H1 (cell line): ENCODE measurements at regions not wholly inside any gene's neighbourhood (a gene's known extent, or its start where the extent isn't known, plus 50 kb on each side); places are given as distances from the start of the nearest gene placed in this dataset.

Experiments used
- CTCF ChIA-PET: fragments of 300-600 bp; sonication (Branson Sonifier 250); formaldehyde crosslinking; loops from one replicate; lab custom pipeline; 2021; ENCODE audit not compliant: partially characterized antibody; lab: Charles Lee
- POLR2A ChIA-PET: fragments of 300-600 bp; sonication (Branson Sonifier 250); formaldehyde crosslinking; loops from one replicate; lab custom pipeline; 2021; ENCODE audit warnings: inconsistent platforms; ENCODE audit not compliant: partially characterized antibody; lab: Charles Lee
- DNase-seq, 2 experiments: peaks; one replicate each; pipeline versions ENCODE4 v3.0.0 to v3.0.0-alpha.2; 2010 to 2022; ENCODE audit warnings: low spot score in 2 of 2, low read depth in 1 of 2, mixed read lengths in 1 of 2
- FAIRE-seq: peaks from 2 replicates; lab custom pipeline; 2011; peaks lifted over from hg19 to GRCh38; lab: Jason Lieb, UNC
- H2AFZ ChIP-seq: 2 replicates; pipeline ENCODE4 v1.8.1; 2012; ENCODE audit warnings: low read length, inconsistent platforms
- H2AK5ac ChIP-seq: 2 replicates; pipeline ENCODE4 v1.6.1; 2013; ENCODE audit warnings: low read depth, low read length
- H2BK120ac ChIP-seq: replicated peaks from 2 replicates; pipeline ENCODE3; 2013; ENCODE audit warnings: low read depth, low read length, inconsistent platforms
- H2BK12ac ChIP-seq: 2 replicates; pipeline ENCODE4 v1.6.1; 2013; ENCODE audit warnings: low read depth, low read length
- H2BK15ac ChIP-seq: 2 replicates; pipeline ENCODE4 v1.6.1; 2013; ENCODE audit warnings: low read length
- H2BK20ac ChIP-seq: 2 replicates; pipeline ENCODE4 v1.6.1; 2013; ENCODE audit warnings: low read length
- H2BK5ac ChIP-seq: 2 replicates; pipeline ENCODE4 v1.6.1; 2013; ENCODE audit warnings: low read depth, low read length
- H3K14ac ChIP-seq: 2 replicates; pipeline ENCODE4 v1.6.1; 2013; ENCODE audit warnings: inconsistent platforms; ENCODE audit not compliant: insufficient read length
- H3K18ac ChIP-seq: 2 replicates; pipeline ENCODE4 v1.6.1; 2013; ENCODE audit warnings: low read length; ENCODE audit errors: extremely low read depth
- H3K23ac ChIP-seq: 2 replicates; pipeline ENCODE4 v1.6.1; 2013; ENCODE audit warnings: inconsistent platforms; ENCODE audit not compliant: insufficient read length
- H3K23me2 ChIP-seq: 2 replicates; pipeline ENCODE4 v1.6.1; 2013; ENCODE audit warnings: low read depth, low read length
- H3K27ac ChIP-seq: 2 replicates; pipeline ENCODE4 v1.6.1; 2011; ENCODE audit warnings: low read depth, low read length, inconsistent platforms
- H3K27me3 ChIP-seq, 4 experiments: replicated peaks in 1 of 4; 1 replicate in 1 of 4; 2 replicates in 3 of 4; pipeline versions ENCODE4 v1.6.1 to v1.8.1; 2011 to 2013; ENCODE audit warnings: low read length in 3 of 4, mild to moderate bottlenecking in 3 of 4, inconsistent platforms in 2 of 4, mixed read lengths in 2 of 4, moderate library complexity in 1 of 4; ENCODE audit not compliant: control insufficient read depth in 3 of 4, insufficient read depth in 3 of 4; ENCODE audit errors: extremely low read depth in 1 of 4
- H3K36me3 ChIP-seq, 4 experiments: 2 replicates each; pipeline versions ENCODE4 v1.6.1 to v1.8.1; 2011 to 2013; ENCODE audit warnings: mild to moderate bottlenecking in 4 of 4, low read length in 3 of 4, moderate library complexity in 2 of 4, control low read depth in 1 of 4, inconsistent platforms in 1 of 4; ENCODE audit not compliant: insufficient read depth in 4 of 4, control insufficient read depth in 2 of 4
- H3K4ac ChIP-seq: replicated peaks from 2 replicates; pipeline ENCODE3; 2013; ENCODE audit warnings: low read length, low read depth, mixed read lengths, inconsistent platforms; ENCODE audit not compliant: insufficient read length
- H3K4me1 ChIP-seq, 4 experiments: replicated peaks in 1 of 4; 1 replicate in 1 of 4; 2 replicates in 3 of 4; pipeline versions ENCODE4 v1.6.1 to v1.8.1; 2011 to 2013; ENCODE audit warnings: low read length in 3 of 4, inconsistent platforms in 2 of 4, mixed read lengths in 1 of 4; ENCODE audit not compliant: insufficient read depth in 4 of 4, control insufficient read depth in 3 of 4
- H3K4me2 ChIP-seq, 2 experiments: 2 replicates each; pipeline versions ENCODE4 v1.6.1 to v1.8.1; 2011 to 2013; ENCODE audit warnings: low read depth in 2 of 2, low read length in 2 of 2, control low read depth in 1 of 2, inconsistent platforms in 1 of 2, mild to moderate bottlenecking in 1 of 2; ENCODE audit not compliant: insufficient read depth in 1 of 2
- H3K4me3 ChIP-seq, 4 experiments: fragments of 200-600, 300-600 bp in 1 of 4; sonication (generic), shearing (Covaris generic), sonication (Bioruptor Twin) in 1 of 4; 2 replicates each; pipeline versions ENCODE4 v1.5.1 to v1.8.1; 2011 to 2016; ENCODE audit warnings: low read length in 4 of 4, low read depth in 3 of 4, control low read depth in 2 of 4, inconsistent platforms in 2 of 4, mild to moderate bottlenecking in 2 of 4, mixed read lengths in 1 of 4, moderate library complexity in 1 of 4; ENCODE audit not compliant: insufficient read depth in 2 of 4; ENCODE audit errors: extremely low read depth in 1 of 4
- H3K56ac ChIP-seq: replicated peaks from 2 replicates; pipeline ENCODE3; 2013; ENCODE audit warnings: low read depth, mild to moderate bottlenecking, mixed read lengths, low read length, inconsistent platforms; ENCODE audit not compliant: insufficient read length
- H3K79me1 ChIP-seq: 2 replicates; pipeline ENCODE4 v1.6.1; 2013; ENCODE audit warnings: low read depth, low read length, control low read depth
- H3K79me2 ChIP-seq, 2 experiments: 2 replicates each; pipeline versions ENCODE4 v1.6.1 to v1.8.1; 2012 to 2013; ENCODE audit warnings: low read length in 2 of 2, mild to moderate bottlenecking in 2 of 2, inconsistent platforms in 1 of 2; ENCODE audit not compliant: insufficient read depth in 2 of 2, control insufficient read depth in 1 of 2
- H3K9ac ChIP-seq, 4 experiments: replicated peaks in 1 of 4; 1 replicate in 1 of 4; 2 replicates in 3 of 4; pipeline versions ENCODE4 v1.6.1 to v1.8.1; 2011 to 2013; ENCODE audit warnings: low read depth in 3 of 4, low read length in 3 of 4, control low read depth in 2 of 4, mild to moderate bottlenecking in 2 of 4, moderate library complexity in 2 of 4, inconsistent platforms in 1 of 4; ENCODE audit errors: extremely low read depth in 1 of 4
- H3K9me3 ChIP-seq, 2 experiments: 2 replicates each; pipeline versions ENCODE4 v1.6.1 to v1.8.1; 2012 to 2013; ENCODE audit warnings: mild to moderate bottlenecking in 2 of 2, moderate library complexity in 2 of 2, control low read depth in 1 of 2, inconsistent platforms in 1 of 2, low read depth in 1 of 2, low read length in 1 of 2, mixed read lengths in 1 of 2; ENCODE audit not compliant: insufficient read depth in 2 of 2
- H4K20me1 ChIP-seq, 2 experiments: replicated peaks in 1 of 2; 2 replicates each; pipeline versions ENCODE3 to v1.8.1; 2011 to 2013; ENCODE audit warnings: inconsistent platforms in 2 of 2, low read length in 2 of 2, mild to moderate bottlenecking in 1 of 2; ENCODE audit not compliant: insufficient read depth in 2 of 2, control insufficient read depth in 1 of 2
- H4K5ac ChIP-seq: 2 replicates; pipeline ENCODE4 v1.6.1; 2013; ENCODE audit warnings: low read length, low read depth, mixed read lengths, inconsistent platforms; ENCODE audit not compliant: insufficient read length
- H4K8ac ChIP-seq: 2 replicates; pipeline ENCODE4 v1.8.0; 2013; ENCODE audit warnings: mild to moderate bottlenecking, moderate library complexity, low read length, inconsistent platforms; ENCODE audit not compliant: insufficient read depth; ENCODE audit errors: extremely low read depth
- H4K91ac ChIP-seq: replicated peaks from 2 replicates; pipeline ENCODE3; 2013; ENCODE audit warnings: low read length, mixed read lengths, inconsistent platforms; ENCODE audit not compliant: insufficient read length
- BCL11A ChIP-seq, 2 experiments: IDR thresholded peaks; one replicate each; pipeline ENCODE4 v1.6.1; 2011; ENCODE audit warnings: low read depth in 2 of 2, low read length in 2 of 2, mild to moderate bottlenecking in 2 of 2
- CHD1 ChIP-seq: IDR thresholded peaks from 2 replicates; pipeline ENCODE4 v1.6.1; 2012; ENCODE audit warnings: low read depth, low read length, improper control_type of control experiment
- CREB1 ChIP-seq: IDR thresholded peaks from 2 replicates; pipeline ENCODE4 v1.6.1; 2012; ENCODE audit warnings: inconsistent platforms
- CTCF ChIP-seq, 3 experiments: IDR thresholded peaks; 1 replicate in 2 of 3; 2 replicates in 1 of 3; pipeline versions ENCODE4 v1.5.1 to v1.6.1; 2011; ENCODE audit warnings: low read length in 3 of 3, mild to moderate bottlenecking in 3 of 3, inconsistent platforms in 2 of 3, low read depth in 1 of 3, moderate library complexity in 1 of 3; ENCODE audit not compliant: insufficient read depth in 1 of 3; ENCODE audit errors: control extremely low read depth in 1 of 3
- HDAC2 ChIP-seq, 2 experiments: fragments of 300-600 bp in 1 of 2; sonication (generic) in 1 of 2; IDR thresholded peaks; 2 replicates each; pipeline ENCODE4 v1.6.1; 2011 to 2012; ENCODE audit warnings: low read depth in 2 of 2, low read length in 2 of 2, mild to moderate bottlenecking in 2 of 2, moderate library complexity in 2 of 2, borderline replicate concordance in 1 of 2, inconsistent platforms in 1 of 2
- JUN ChIP-seq: IDR thresholded peaks from 2 replicates; pipeline ENCODE4 v1.6.1; 2011; ENCODE audit warnings: low read depth, mild to moderate bottlenecking, improper control_type of control experiment, low read length
- PHF8 ChIP-seq: fragments of 200-600 bp; sonication (generic); conservative IDR thresholded peaks from 2 replicates; pipeline ENCODE4 v1.7.1; 2012; ENCODE audit warnings: low read depth, mild to moderate bottlenecking, inconsistent platforms, low read length, moderate library complexity
- POLR2AphosphoS5 ChIP-seq: IDR thresholded peaks from 2 replicates; pipeline ENCODE4 v1.6.1; 2011; ENCODE audit warnings: low read depth, low read length
- RBBP5 ChIP-seq: IDR thresholded peaks from 2 replicates; pipeline ENCODE4 v1.7.1; 2012; ENCODE audit warnings: low read depth, mild to moderate bottlenecking, inconsistent platforms, low read length, moderate library complexity, borderline replicate concordance
- RXRA ChIP-seq: IDR thresholded peaks from 2 replicates; pipeline ENCODE4 v1.6.1; 2011; ENCODE audit warnings: low read depth, mild to moderate bottlenecking, low read length, moderate library complexity; ENCODE audit not compliant: insufficient read depth
- SIX5 ChIP-seq: IDR thresholded peaks from 2 replicates; pipeline ENCODE4 v1.6.1; 2011; ENCODE audit warnings: mild to moderate bottlenecking, low read depth, low read length
- TBP ChIP-seq: IDR thresholded peaks from 2 replicates; pipeline ENCODE4 v1.6.1; 2011; ENCODE audit warnings: low read depth, low read length, improper control_type of control experiment
- YY1 ChIP-seq: IDR thresholded peaks from 2 replicates; pipeline ENCODE4 v1.6.1; 2011; ENCODE audit warnings: low read depth, mild to moderate bottlenecking, low read length
- WGBS, 2 experiments: shearing (Covaris generic) in 1 of 2; methylation state at CpG; one replicate each; pipeline versions ENCODE4 v1.1.6 to v1.1.7; 2013 to 2015; ENCODE audit warnings: low lambda C conversion rate in 2 of 2, mixed read lengths in 2 of 2, inconsistent platforms in 1 of 2, low coverage in 1 of 2, missing lambda C conversion rate in 1 of 2; ENCODE audit not compliant: insufficient replicate concordance in 2 of 2, insufficient coverage in 1 of 2, insufficient read length in 1 of 2; ENCODE audit errors: extremely low coverage in 1 of 2, missing lambda C conversion rate in 1 of 2; 5-methylcytosine and 5-hydroxymethylcytosine counted together

GRCh38 chr2:62435720-62436119 lies 70.3 kb downstream of the TMEM17 start:
- no peak overlapping the region for H3K14ac ChIP-seq
- no peak for TF ChIP-seq SIX5
- TF ChIP-seq JUN: no peak
- no peak for TF ChIP-seq CHD1
- TF ChIP-seq YY1: no peak
- no peak for TF ChIP-seq TBP
- no peak for TF ChIP-seq RXRA
- TF ChIP-seq RBBP5: no peak
- no peak for TF ChIP-seq PHF8
- TF ChIP-seq HDAC2 (IDR thresholded peaks at IDR 0.05; ENCODE audit: borderline replicate concordance in 1 of 2, low read depth in 2 of 2, low read length in 2 of 2): no peak
- TF ChIP-seq BCL11A (IDR thresholded peaks at IDR 0.05; ENCODE audit: low read depth in 2 of 2, low read length in 2 of 2): no peak
- TF ChIP-seq CTCF (IDR thresholded peaks at IDR 0.05; ENCODE audit: control extremely low read depth in 1 of 3, insufficient read depth in 1 of 3, low read depth in 1 of 3, low read length in 3 of 3): no peak
- TF ChIP-seq CREB1: no peak
- no peak for TF ChIP-seq POLR2AphosphoS5

More at GRCh38 chr2:62435720-62436119, 70.3 kb downstream of the TMEM17 start:
- Histone ChIP-seq H3K4me3 (no peak overlapping the region), H3K23me2 (no peaks in the 10 kb centered on the region), H3K79me1 (no peaks in the 10 kb centered on the region), H4K5ac (no peak overlapping the region), H2AFZ (no peak overlapping the region), H2BK12ac (no peak overlapping the region), H3K56ac (no peak overlapping the region), H3K9ac (no peak overlapping the region), H3K36me3 (no peaks in the 10 kb centered on the region), H3K23ac (no peak overlapping the region), H2AK5ac (no peak overlapping the region), H4K91ac (no peak overlapping the region), H2BK15ac (no peak overlapping the region), H3K27me3 (no peaks in the 10 kb centered on the region), H3K9me3 (no peaks in the 10 kb centered on the region), H2BK120ac (no peak overlapping the region), H3K4me1 (no peaks in the 10 kb centered on the region), H3K27ac (no peak overlapping the region), H2BK20ac (no peak overlapping the region), H3K79me2 (no peaks in the 10 kb centered on the region), H4K8ac (no peak overlapping the region), H3K4ac (no peak overlapping the region), H3K18ac (no peak overlapping the region), H2BK5ac (no peak overlapping the region), H4K20me1 (no peaks in the 10 kb centered on the region), H3K4me2 (no peak overlapping the region)
- no peak for FAIRE-seq
- no peak for DNase-seq
- ChIA-PET POLR2A (no interaction called here), CTCF (interaction anchor here (1.1 to 2.9 kb wide), 3 partner anchors 12 to 32 kb away, joined by 3 to 10 read pairs (median 4); no protein-coding TSS in a partner anchor)
- WGBS, 2 experiments: 82% methylated on average over 3 of the region's 3 CpGs; no CpG with 5 or more reads in 1 of the 2 experiments
